Colonic mucosa (tissue), 4 donors: ENCODE measurements at regions not wholly inside any gene's neighbourhood (a gene's known extent, or its start where the extent isn't known, plus 50 kb on each side); places are given as distances from the start of the nearest gene placed in this dataset.

Source experiments
- DNase-seq: peaks from one replicate; pipeline ENCODE4 v3.0.0-alpha.2; 2020
- H3K27ac ChIP-seq: fragments of 200-600 bp; one replicate; pipeline ENCODE4 v1.8.0; 2021
- H3K27me3 ChIP-seq: fragments of 200-600 bp; one replicate; pipeline ENCODE4 v1.8.0; 2021
- H3K36me3 ChIP-seq: fragments of 200-600 bp; one replicate; pipeline ENCODE4 v1.8.0; 2021
- H3K4me1 ChIP-seq: fragments of 200-600 bp; one replicate; pipeline ENCODE4 v1.8.0; 2021; ENCODE audit warnings: mild to moderate bottlenecking
- H3K4me3 ChIP-seq: fragments of 200-600 bp; one replicate; pipeline ENCODE4 v1.8.0; 2021
- H3K9ac ChIP-seq, 2 donors: one replicate each; pipeline ENCODE4 v1.7.0; 2013; ENCODE audit warnings: control low read depth in 2 of 2, low read depth in 2 of 2, low read length in 2 of 2
- H3K9me3 ChIP-seq: fragments of 200-600 bp; one replicate; pipeline ENCODE4 v1.8.0; 2021
- intact Hi-C: fragments of 100-400 bp; cut with DNase I; formaldehyde crosslinking; loops from one replicate; pipeline ENCODE4 v1.14.1; 2022
- TF ChIP-seq, protein P1 (sequence below): fragments of 200-600 bp; IDR thresholded peaks from one replicate; pipeline ENCODE4 v1.8.0; 2022; ENCODE audit warnings: antibody characterized with exemption, mild to moderate bottlenecking
- donor health status: healthy.
- donor health status: DM: no; HTN: no; CAD: no.
- donor health status: DM: no; HTN: no; CAD: no.

DNA sequence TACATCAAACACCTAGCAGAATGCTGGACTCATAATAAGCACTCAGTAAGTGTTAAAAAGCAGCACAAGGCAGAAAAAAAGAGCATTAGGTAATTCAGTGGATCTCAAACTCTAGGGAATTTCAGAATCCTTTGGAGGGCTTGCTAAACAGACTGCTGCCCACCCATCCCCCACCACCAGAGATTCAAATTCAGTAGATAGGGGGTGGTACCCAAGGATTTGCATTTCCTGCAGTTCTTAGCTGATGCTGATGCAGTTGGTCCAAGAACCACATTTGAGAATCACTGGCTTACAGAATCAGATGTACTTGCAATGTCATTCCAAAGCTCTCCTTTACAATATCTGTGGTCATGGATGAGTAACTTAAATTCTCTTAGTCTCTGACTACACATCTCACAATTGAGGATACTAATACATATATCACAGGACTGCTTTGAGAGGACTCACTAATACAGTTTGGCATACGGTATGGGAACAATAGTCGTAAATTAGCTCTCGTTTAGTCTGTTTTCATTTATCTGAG lies 664.5 kb downstream of the KCNA4 start:
- no peaks in the 10 kb centered on the region for H3K36me3 ChIP-seq

DNA sequence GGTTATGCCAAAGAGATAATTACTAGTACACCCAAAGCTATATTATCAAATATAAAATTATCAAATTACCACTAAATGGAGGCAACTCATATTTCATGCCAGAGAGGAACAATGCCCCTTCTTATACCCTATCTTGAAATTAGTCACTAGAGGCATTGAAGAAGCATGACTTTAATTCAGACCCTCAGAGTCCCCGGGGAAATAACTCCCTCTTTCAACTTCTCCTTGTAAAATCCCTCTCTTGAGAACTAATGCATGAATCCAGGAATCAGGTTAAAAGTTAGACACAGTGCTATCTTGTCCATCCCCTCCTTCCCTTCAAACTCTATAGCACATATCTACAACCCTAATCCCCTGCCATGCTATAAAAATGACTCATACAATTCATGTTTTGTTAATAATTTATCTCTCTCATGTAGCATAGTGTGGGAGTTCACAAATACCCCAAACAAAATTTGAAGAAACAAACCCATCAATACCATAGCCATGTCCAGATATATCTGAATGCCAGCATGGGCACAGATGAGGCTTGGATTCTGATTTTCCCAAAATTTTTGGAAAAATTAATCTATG lies 665.4 kb downstream of the KCNA4 start:
- H3K4me1 ChIP-seq: no peaks in the 10 kb centered on the region
- intact Hi-C loops: no loop called here
- no peaks in the 10 kb centered on the region for H3K27me3 ChIP-seq
- H3K36me3 ChIP-seq: no peaks in the 10 kb centered on the region
- TF ChIP-seq, protein P1, sequence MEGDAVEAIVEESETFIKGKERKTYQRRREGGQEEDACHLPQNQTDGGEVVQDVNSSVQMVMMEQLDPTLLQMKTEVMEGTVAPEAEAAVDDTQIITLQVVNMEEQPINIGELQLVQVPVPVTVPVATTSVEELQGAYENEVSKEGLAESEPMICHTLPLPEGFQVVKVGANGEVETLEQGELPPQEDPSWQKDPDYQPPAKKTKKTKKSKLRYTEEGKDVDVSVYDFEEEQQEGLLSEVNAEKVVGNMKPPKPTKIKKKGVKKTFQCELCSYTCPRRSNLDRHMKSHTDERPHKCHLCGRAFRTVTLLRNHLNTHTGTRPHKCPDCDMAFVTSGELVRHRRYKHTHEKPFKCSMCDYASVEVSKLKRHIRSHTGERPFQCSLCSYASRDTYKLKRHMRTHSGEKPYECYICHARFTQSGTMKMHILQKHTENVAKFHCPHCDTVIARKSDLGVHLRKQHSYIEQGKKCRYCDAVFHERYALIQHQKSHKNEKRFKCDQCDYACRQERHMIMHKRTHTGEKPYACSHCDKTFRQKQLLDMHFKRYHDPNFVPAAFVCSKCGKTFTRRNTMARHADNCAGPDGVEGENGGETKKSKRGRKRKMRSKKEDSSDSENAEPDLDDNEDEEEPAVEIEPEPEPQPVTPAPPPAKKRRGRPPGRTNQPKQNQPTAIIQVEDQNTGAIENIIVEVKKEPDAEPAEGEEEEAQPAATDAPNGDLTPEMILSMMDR: no peak
- no peak overlapping the region for H3K4me3 ChIP-seq
- H3K9ac ChIP-seq: no peak overlapping the region
- no peak overlapping the region for H3K27ac ChIP-seq
- H3K9me3 ChIP-seq: no peaks in the 10 kb centered on the region
- no peak for DNase-seq

More for the DNA sequence above, 664.5 kb downstream of the KCNA4 start:
- no peak overlapping the region for H3K4me3 ChIP-seq
- TF ChIP-seq, protein P1: no peak
- H3K9ac ChIP-seq: no peak overlapping the region
- no peaks in the 10 kb centered on the region for H3K4me1 ChIP-seq
- DNase-seq: no peak
- H3K27ac ChIP-seq: no peak overlapping the region
- H3K9me3 ChIP-seq: no peaks in the 10 kb centered on the region
- intact Hi-C loops: no loop called here
- H3K27me3 ChIP-seq: no peaks in the 10 kb centered on the region

DNA sequence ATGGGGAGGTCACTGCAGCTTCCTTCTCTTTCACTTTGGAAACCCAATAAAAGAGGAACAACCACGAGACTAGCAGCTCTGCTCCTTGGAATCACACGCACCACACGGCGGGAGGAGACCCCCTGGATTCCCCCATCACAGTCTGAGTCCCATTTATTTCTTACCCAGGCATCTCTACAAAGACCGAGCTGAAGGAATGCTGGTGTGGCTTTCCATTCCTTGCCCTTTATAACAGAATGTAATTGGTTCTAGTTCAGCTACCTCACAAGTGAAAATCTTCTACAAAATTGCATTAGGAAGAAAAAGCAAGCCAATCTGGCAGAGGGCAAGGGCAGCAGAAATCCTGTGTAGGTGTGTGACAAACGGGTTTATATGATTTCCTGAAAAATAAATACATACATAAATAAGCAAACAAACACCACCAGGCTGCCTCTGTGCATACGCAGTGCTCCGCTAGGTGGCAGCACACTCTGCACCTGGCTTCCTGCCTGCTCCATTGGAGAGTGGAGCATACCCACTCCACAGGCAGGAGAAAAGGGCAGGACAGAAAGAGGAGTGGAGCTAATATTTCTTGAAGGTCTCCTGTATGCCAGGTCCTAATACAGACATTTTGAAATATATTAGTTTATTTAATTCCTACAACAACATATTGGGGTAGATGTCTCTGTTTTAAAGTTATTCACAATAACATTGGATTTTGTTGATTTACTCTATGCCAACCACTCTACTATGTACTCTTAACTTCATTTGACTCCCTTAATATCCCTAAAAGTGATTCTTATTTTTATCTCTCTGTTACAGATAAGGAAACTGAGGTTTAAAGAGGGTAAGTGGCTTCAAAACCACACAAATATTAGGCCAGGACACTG lies 673.1 kb downstream of the KCNA4 start:
- intact Hi-C loops: no loop called here
- TF ChIP-seq, protein P1: peak; percentile 83
- peak; percentile 40 for DNase-seq
- H3K27me3 ChIP-seq: no peaks in the 10 kb centered on the region
- no peaks in the 10 kb centered on the region for H3K36me3 ChIP-seq
- no peak overlapping the region for H3K27ac ChIP-seq
- no peaks in the 10 kb centered on the region for H3K9me3 ChIP-seq
- no peak overlapping the region for H3K4me3 ChIP-seq
- H3K9ac ChIP-seq: no peak overlapping the region
- H3K4me1 ChIP-seq: no peaks in the 10 kb centered on the region

DNA sequence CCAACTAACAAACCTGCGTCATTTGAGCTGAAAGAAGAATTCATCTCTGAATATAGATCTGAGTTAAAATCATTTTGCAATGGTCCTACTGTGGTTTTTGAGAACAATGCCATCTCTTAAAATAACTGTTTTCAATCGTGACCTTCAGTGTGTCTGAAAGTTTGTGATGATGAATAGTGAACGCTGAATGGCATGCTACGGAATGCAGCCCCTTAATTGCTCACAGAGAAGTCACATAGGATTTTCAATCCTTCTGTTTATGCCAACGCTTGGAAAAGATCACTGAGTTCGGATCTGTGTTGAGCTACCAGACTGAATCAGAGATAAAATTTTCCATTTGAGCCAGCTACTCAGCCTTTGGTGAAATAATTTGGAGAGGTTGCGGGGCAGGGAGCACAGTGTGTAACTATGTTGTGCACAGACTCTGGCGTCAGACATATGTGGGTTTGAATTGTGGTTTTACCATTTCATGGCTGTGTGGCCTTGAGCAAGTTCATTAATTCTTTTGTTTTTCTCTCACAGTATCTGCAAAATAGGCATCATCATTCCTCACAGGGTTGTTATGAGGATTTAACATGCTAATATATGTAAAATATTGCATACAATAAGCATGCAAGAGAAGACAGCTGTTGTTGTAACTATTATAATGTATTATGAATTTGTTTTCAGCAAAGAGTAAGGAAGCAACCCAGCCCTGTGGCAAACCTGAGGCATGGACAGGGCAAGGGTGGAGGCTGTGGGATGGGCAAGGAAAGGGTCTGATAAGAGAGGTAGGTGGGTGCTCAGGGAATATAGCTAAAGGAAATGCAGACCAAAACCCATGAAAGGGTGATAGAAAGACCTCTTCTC lies 679.9 kb downstream of the KCNA4 start:
- H3K27me3 ChIP-seq: no peaks in the 10 kb centered on the region
- no peak for DNase-seq
- TF ChIP-seq, protein P1: no peak
- H3K36me3 ChIP-seq: no peaks in the 10 kb centered on the region
- H3K4me1 ChIP-seq: no peaks in the 10 kb centered on the region
- intact Hi-C loops: no loop called here
- no peaks in the 10 kb centered on the region for H3K9me3 ChIP-seq
- H3K27ac ChIP-seq: no peak overlapping the region
- H3K9ac ChIP-seq: no peak overlapping the region
- H3K4me3 ChIP-seq: no peak overlapping the region

DNA sequence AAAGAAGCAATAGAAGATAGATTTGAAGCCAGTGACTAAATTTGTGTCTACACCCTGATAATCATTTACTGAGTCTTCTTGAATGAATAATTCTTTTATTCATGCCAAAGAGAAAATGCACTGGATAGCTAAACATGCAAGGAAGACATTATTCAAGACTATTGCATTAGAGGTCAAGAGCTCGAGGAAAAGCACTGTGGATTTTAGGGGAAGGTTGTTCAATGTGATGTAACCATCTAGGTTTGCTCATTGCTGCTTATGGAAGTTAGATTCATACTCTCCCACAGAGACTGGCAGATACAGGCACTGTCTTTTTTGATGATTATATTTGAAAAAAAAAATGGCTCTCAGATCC lies 682.1 kb downstream of the KCNA4 start:
- TF ChIP-seq, protein P1: no peak
- Histone ChIP-seq H3K9me3 (no peaks in the 10 kb centered on the region), H3K36me3 (no peaks in the 10 kb centered on the region), H3K27me3 (no peaks in the 10 kb centered on the region), H3K27ac (no peak overlapping the region), H3K4me3 (no peak overlapping the region), H3K9ac (no peak overlapping the region), H3K4me1 (no peaks in the 10 kb centered on the region)
- DNase-seq: no peak
- intact Hi-C loops: loop anchor here (5.0 kb wide), 1 partner anchor 1637 kb away; no protein-coding TSS in a partner anchor
